GM18508 (cell line): ENCODE measurements at regions not wholly inside any gene's neighbourhood (a gene's known extent, or its start where the extent isn't known, plus 50 kb on each side); places are given as distances from the start of the nearest gene placed in this dataset.

ENCODE experiments used
- ATAC-seq: cut with Tn5 transposase; IDR thresholded peaks from one replicate; pipeline ENCODE4 v1.9.1; 2021; ENCODE audit warnings: moderate number of reproducible peaks; ENCODE audit not compliant: insufficient read depth, unreplicated experiment

DNA sequence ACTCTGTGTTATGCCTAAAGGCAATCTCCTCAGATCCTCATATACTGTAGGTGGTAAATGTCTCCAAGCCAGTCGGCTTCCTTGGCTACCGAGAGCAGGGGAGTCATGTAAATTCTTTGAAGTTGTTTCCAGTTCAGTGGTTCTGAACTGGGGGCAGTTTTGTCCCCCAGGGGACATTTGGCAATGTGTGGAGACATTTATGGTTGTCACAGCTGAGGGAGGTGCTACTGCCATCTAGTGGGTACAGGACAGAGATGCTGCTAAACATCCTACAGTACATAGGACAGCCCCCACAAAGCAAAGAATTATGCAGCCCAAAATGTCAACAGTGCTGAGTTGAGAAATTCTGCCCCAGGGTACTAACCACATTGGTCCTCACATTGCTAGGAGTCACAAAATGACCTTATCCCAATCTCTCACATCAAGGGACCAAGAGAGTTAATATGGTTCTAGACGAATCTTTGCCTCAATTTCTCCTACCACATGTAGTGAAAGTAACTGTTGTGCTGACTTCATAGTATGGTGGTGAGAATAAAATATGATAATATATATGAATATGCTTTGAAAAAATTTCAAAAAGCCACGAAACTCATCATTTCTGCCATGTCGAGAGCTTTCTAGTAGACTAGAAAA lies 104.4 kb upstream of the ARHGAP24 start:
- ATAC-seq = peak; percentile 96

DNA sequence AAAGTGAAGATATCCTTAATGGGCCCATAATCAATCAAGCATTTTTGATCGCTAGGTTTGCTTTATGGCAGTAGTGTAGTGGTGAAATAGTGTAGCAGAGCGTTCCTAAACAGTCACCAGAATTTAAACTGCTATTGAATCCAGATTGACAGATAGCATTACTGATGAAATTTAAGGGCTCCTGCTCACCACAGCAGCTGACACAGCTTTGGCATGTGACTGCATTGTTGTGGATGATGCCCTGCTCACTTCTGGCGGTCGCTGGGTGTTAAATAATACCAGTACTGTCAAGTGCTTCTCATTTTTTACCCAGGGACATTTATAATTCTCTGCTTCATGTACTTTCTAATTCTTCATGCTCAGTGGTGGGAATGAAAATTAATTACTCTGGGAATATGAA lies 102.0 kb upstream of the ARHGAP24 start:
- ATAC-seq = no peak

DNA sequence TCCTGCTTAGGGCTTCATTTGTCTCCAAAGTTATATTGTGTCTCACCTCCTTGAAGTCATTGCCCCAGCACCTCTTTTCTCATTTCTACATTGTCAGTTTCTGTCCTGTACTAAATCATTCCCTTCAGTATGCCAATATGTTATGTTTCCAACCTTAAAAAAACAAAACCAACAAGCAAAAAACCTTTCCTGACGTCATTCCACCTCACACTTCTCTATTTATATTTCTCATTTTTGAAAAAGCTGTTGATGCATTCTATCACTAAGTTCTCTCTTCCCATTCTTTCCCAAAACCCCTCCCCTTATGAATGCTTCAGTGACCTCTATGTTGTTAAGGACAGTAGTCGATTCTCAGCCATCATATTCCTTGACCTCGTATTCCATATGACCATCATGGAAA lies 98.7 kb upstream of the ARHGAP24 start:
- ATAC-seq = no peak

DNA sequence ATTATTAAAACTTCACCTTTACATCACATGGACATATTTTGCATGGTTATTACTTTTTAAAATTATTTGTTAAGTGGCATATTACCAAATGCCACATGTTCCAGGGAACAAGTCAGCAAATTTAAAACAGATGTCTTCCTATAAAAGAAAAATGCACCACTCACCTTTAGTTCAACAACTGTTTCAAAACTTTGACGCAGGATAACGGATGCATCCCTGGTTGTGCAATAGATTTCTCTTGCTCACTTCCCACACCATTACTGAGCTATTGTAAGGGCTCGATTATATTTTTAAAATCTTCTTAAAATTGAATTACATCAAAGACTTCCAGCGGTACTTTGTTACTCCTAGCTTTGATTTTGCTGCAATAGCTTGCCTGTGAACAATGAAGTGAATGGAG lies 93.0 kb upstream of the ARHGAP24 start:
- no peak for ATAC-seq

DNA sequence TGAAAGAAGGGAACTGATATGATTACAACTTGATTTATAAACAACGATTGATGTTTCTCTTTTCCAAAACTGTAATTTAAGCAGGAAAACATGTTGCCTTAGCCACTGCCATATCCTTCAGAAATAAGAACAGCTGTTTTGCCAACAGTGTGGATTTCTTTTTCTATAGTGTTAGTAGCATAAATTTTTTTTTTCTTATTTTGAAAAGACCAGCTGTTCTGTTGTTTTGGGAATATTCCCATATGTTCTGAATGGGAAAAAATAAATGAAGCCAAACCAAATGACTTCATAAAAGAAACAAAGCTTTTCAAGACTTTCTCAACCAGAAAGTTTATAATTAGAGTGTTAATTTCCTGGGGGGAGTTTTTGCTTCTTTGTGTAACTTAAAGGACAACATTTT lies 83.9 kb upstream of the ARHGAP24 start:
- ATAC-seq = no peak

DNA sequence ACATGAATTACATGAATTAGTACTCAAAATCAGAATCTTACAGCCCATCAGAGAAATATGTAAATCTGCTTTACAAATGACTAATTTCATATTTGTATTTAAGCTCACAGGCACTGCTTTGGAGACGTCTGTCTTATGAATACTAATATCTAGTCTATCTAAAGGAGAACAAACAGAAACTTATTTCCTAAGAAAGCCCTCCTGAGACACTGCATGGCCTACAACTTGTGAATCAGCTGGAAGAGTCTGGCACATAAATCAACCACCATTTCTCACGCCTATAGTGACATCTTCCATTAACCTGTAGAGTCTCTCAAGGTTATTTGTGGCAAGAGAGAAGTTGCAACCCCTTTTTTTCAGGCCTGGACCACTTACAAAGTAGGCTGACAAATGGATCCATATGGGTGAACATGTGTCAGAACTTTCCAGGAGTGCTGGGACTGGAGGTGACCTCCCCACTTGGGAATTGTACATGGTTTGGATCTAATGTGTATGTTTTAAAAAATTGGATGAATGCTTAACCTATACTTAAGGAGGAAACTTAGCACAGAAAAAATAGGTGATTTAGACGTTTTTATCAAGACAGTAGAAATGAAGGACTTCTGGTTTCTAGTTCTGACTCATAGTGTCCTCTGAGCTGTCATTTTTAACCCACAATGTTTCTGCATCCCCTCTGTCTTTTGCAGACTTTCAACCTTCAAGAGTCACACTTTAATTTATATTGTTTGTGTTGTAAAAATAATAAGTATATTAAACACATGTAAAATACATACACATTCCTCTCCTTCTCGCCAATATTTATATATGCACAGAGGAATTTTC lies 83.2 kb upstream of the ARHGAP24 start:
- ATAC-seq = peak; percentile 82

DNA sequence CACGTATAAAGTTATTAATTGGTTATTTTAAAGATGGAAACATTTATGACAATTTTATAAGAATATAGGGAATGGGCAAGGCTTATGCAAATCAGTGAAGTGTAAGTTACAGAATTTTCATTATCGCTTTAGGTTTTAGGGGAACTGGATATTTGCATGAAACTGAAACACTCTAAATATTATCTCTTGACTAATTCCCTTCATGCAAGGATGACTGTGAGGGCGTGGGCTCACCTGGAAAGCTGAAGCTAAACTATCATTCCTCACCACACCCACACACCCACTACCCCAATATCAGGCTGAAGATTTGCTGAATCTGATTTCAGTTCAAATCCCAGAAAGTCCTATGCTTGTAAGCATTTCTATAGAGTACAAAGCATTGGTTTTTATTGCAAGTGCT lies 81.7 kb upstream of the ARHGAP24 start:
- peak; percentile 47 for ATAC-seq

DNA sequence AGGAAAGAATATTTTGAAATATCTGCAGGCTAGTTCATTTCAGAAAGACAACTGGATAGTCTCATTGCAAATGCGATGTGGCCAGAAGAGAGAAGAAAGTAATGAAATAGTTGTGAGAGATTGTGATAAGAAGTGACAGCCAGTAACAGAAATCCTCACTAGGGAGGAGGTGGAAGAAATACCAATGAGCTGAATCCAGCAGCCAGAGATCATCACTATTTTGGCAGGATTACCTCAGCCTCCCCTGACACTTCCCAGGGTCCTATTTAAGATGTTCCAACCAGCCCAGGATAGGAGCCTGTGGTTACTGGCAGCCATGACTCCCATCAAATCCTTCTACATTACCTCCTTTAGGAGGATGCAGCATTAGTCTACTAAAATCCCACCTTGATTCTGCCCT lies 76.7 kb upstream of the ARHGAP24 start:
- no peak for ATAC-seq

DNA sequence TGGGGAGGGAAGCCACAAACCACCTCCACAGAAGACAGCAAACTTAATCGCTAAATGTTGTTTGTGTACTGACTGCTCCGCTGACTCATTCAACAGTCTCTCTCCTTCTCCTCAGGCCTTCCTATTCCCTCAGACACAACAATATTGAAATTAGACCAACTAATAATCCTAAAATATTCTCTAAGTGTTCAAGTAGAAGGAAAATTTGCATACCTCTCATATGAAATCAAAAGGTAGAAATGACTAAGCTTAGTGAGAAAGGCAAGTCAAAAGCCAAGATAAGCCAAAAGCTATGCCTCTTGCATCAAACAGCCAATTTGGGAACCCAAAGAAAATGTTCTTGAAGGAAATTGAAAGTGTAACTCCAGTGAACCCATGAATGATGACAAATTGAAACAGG lies 75.7 kb upstream of the ARHGAP24 start:
- no peak for ATAC-seq

DNA sequence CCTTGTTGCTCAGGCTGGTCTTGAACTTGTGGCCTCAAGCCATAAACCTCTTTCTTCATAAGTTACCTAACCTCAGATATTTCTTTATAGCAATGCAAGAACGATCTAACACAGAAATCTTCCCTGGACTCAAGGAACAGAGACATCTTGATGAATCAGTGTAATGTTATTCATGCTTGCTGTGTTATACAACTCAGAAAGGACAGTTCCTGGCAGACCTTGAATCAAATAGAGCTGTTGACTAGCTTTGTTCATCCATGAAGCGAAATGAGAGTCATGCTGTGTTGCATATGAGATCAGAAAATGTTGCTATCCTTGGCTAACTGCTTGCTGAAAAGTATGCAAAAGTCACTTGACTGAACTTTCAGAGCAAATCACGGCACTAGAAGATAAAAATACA lies 72.6 kb upstream of the ARHGAP24 start:
- no peak for ATAC-seq

DNA sequence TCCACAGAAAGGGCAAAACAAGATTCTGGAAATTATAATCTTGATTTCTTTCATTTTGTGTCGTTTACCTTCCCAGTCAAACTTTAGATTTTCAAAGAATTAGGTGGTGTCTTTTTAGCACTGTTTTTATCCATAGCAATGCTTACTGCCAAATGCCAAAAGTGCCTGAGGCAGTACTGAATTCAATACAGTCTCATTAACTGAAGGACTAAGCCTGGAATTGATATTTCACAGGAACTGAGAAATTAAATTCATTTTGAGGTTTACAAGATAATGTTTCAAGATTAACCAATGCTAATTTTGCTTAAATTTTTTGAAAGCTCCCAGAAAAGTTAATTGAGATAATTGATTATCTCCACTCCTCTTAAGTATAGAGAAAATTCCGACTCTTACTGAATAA lies 68.8 kb upstream of the ARHGAP24 start:
- no peak for ATAC-seq

DNA sequence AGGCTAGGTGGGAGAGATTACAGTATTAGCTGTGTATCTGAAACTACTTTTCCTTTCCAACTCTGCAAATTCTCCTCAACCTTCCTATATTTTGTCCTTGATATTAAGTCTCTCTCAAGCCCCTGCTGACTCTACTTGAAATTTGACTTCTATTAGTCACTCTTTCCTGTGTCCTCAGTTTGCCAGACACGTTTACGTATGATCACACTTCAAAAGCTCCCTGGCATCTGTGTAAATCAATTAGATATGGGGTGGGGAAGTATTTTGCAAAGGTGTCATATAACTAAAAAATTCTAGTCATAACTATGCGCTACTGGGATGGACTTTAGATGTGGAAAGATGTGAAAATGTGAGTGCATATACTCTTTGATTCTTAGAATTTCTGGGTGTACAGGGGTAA lies 67.4 kb upstream of the ARHGAP24 start:
- ATAC-seq = no peak

DNA sequence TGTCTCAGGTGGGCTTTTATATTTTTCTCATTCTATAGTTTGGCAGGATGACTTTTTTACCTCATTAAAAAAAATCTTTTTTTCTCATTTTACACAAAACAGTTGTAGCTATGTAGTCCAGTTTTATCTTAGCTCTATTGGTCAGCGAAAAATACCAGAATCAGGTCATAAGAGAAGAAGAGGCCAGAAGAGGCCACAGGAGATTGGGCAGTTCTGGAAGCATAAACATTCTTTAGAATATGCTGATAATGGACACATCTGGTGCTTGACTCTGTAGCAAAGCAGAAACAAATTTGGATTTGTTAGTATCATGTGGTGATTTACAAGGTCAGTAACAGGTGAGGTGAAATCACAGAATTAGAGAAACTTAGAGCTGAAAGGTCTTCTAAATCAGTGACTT lies 66.6 kb upstream of the ARHGAP24 start:
- ATAC-seq = no peak

DNA sequence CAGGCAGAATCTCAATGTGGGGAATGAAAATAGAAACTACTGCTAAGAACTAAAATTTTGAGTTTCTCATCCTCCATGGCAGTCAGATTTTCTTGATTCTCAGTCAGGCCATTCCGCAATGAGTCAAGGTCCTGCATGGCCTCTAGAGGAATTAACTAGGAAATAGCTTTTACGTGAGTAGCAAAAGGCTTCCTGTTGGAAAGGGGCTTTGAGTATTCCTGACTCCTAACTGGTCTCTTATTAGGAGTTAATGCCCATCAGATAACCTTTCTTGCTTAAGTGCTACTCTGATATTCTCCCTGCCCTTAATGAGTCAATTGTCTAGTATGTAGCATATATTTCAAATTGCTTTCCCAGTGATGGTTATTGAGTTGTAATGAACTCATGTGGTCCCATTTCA lies 65.7 kb upstream of the ARHGAP24 start:
- ATAC-seq = no peak

DNA sequence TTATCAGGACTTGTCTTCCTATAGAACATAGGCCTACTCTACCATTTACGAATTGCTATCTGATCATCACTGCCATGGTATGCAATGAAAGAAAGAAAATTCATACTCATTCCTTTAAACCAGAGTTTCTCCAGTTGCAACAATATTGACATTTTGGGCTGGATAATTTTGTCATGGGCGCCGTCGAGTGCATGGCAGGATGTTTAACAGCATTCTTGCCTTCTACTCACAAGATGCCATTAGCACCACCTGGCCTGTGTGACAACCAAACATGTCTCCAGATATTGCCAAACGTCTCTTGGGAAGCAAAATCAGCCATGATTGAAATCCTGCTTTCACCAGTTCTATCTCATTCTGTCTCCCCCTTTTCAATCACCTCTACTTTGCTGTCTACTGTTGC lies 63.6 kb upstream of the ARHGAP24 start:
- ATAC-seq = no peak

DNA sequence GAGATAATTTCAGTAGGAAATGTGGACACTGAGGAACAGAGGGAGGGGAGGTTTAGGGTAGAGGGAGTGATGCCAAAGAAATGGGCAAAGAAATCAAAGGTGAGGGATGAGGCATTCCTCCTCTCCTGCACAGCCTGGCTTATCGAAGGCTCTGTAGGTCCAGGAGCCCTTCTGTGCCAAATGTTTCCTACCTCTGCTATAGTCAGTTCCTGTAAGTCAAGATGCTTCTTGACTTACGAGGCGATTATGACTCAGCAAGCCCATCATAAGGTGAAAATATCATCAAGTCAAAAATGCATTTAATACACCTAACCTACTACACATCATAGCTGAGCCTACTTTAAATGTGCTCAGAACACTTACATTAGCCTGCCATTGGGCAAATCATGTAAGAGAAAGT lies 60.0 kb upstream of the ARHGAP24 start:
- no peak for ATAC-seq

DNA sequence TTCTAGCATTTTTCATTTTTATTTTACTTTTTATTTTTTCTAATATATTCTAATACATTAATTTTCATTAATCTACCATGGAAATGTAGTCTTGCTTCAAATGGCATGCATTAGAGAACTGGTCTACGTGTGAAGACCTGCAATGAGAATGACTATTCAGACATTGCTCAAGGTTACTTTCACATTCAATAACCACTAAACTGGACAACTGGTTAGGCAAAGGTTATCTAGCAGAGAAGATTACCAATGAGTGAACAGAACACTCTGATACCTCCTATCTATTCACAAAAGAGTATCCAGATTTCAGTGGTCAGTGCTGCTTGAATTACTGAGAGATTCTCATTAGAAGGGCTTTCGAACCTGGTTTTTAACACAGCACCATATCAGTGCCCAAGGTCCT lies 58.9 kb upstream of the ARHGAP24 start:
- no peak for ATAC-seq

DNA sequence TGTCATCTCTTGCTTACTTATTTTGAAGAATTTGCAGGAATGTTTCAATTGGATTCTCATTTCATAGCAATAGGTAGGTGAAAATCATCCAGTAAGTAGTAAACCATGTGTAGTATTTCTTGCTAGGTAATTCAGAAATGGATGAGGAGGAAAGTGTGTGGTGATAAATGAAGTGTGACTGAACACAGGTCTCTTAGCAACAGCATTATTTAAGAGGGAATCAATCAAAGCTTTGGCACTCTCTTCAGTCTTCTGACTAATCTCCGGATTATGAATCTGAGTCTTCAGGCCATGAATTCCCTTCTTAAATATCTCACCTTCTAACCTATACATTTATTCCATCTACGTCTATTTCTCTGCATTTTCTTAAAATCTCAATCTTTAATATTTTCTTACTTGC lies 55.8 kb upstream of the ARHGAP24 start:
- no peak for ATAC-seq

DNA sequence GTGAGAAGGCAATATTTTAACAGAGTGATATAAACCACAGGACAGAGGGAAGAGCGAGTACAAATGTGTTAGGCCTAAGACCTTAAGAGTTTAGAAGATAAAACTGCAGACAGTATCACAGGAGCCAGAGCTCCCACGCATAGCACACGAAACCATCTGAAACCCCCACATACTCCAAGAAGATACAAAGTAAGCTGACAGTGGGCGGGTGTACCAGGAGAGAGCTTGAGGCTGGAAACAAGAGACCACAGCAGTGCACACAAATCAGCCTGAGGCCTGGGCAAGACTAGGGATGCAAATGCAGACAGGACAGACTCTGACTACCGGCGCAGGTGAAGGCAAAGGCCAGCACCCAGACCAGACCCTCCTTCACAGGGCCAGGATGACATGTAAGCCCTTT lies 54.1 kb upstream of the ARHGAP24 start:
- no peak for ATAC-seq

DNA sequence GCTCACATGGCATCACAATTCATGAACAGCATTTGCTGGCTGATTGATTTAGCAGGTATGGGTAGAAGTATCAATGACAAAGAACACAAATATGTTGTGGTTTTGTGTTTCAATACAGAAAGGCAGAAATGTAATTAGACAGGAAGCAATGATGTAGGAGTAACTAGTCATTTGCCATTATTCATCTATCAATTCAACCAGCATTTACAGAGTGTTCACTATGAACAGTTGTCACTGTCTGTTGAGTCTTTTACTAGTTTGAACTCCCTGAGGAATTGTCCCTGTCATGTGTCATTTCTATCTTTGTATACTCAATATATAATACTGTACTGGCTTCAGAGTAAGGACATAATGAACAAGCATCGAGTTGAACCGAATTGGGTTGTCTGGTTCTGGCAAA lies 51.5 kb upstream of the ARHGAP24 start:
- ATAC-seq = peak; percentile 56
